Gastrocnemius medialis (tissue), 4 donors: ENCODE measurements at regions not wholly inside any gene's neighbourhood (a gene's known extent, or its start where the extent isn't known, plus 50 kb on each side); places are given as distances from the start of the nearest gene placed in this dataset.

Source experiments
- CTCF ChIP-seq, 5 experiments: fragments of 450-650 bp in 3 of 5; fragments of 200-600 bp in 2 of 5; sonication (generic) in 2 of 5; IDR thresholded peaks in 4 of 5; conservative IDR thresholded peaks in 1 of 5; 1 replicate in 4 of 5; 2 replicates in 1 of 5; pipeline ENCODE4 v1.5.1; 2016 to 2019; ENCODE audit warnings: antibody characterized with exemption in 5 of 5, mild to moderate bottlenecking in 3 of 5, moderate library complexity in 3 of 5
- POLR2A ChIP-seq, 2 donors: fragments of 450-650 bp; IDR thresholded peaks; one replicate each; pipeline ENCODE4 v1.6.1; 2017; ENCODE audit warnings: antibody characterized with exemption in 2 of 2, mild to moderate bottlenecking in 2 of 2, moderate library complexity in 2 of 2

- TF ChIP-seq CTCF (IDR thresholded peaks at IDR 0.05 in 4 of 5, conservative IDR thresholded peaks at IDR 0.05 in 1 of 5): no peak
- no peak for TF ChIP-seq POLR2A (IDR thresholded peaks at IDR 0.05)
These were observed 759.0 kb upstream of the ADAMTS5 start for GRCh38 chr21:27725916-27726315.
